ENCODE measurements at regions not wholly inside any gene's neighbourhood (a gene's known extent, or its start where the extent isn't known, plus 50 kb on each side); places are given as distances from the start of the nearest gene placed in this dataset.

GRCh38 chr5:130568791-130569190 is 596.3 kb downstream of the HINT1 start:
- TF ChIP-seq CTCF (IDR thresholded peaks at IDR 0.05) = no peak

GRCh38 chr5:130555429-130555828 is 609.6 kb downstream of the HINT1 start:
- TF ChIP-seq CTCF (IDR thresholded peaks at IDR 0.05) = no peak

GRCh38 chr5:130550562-130550928 is 614.5 kb downstream of the HINT1 start:
- no peak for TF ChIP-seq CTCF (IDR thresholded peaks at IDR 0.05)

- TF ChIP-seq CTCF (IDR thresholded peaks at IDR 0.05) = no peak
Measured at GRCh38 chr5:130549884-130550561, 615.0 kb downstream of the HINT1 start.

- TF ChIP-seq CTCF (IDR thresholded peaks at IDR 0.05) = no peak
Measured at GRCh38 chr5:130546211-130546610, 618.8 kb downstream of the HINT1 start.

GRCh38 chr5:130545291-130545690 is 619.8 kb downstream of the HINT1 start:
- TF ChIP-seq CTCF (IDR thresholded peaks at IDR 0.05) = no peak

- TF ChIP-seq CTCF (IDR thresholded peaks at IDR 0.05) = no peak
Measured at GRCh38 chr5:130541617-130542221, 623.3 kb downstream of the HINT1 start.

Measured in LNCAP (cell line).